ENCODE measurements at regions not wholly inside any gene's neighbourhood (a gene's known extent, or its start where the extent isn't known, plus 50 kb on each side); places are given as distances from the start of the nearest gene placed in this dataset.
"Not testable (repeated sequence)": the region's sequence is repeated elsewhere in the genome, so short reads cannot be mapped to it uniquely, and the experiment has no call there.

GRCh38 chr3:56929809-56930615, 128.3 kb upstream of the ARHGEF3 start:
- TF ChIP-seq, protein P1, sequence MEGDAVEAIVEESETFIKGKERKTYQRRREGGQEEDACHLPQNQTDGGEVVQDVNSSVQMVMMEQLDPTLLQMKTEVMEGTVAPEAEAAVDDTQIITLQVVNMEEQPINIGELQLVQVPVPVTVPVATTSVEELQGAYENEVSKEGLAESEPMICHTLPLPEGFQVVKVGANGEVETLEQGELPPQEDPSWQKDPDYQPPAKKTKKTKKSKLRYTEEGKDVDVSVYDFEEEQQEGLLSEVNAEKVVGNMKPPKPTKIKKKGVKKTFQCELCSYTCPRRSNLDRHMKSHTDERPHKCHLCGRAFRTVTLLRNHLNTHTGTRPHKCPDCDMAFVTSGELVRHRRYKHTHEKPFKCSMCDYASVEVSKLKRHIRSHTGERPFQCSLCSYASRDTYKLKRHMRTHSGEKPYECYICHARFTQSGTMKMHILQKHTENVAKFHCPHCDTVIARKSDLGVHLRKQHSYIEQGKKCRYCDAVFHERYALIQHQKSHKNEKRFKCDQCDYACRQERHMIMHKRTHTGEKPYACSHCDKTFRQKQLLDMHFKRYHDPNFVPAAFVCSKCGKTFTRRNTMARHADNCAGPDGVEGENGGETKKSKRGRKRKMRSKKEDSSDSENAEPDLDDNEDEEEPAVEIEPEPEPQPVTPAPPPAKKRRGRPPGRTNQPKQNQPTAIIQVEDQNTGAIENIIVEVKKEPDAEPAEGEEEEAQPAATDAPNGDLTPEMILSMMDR (IDR thresholded peaks at IDR 0.05; ENCODE audit: insufficient read depth, low read depth, low read length) = no peak
- no peak overlapping the region for H3K4me3 ChIP-seq (ENCODE audit: low read depth, low read length)

DNA sequence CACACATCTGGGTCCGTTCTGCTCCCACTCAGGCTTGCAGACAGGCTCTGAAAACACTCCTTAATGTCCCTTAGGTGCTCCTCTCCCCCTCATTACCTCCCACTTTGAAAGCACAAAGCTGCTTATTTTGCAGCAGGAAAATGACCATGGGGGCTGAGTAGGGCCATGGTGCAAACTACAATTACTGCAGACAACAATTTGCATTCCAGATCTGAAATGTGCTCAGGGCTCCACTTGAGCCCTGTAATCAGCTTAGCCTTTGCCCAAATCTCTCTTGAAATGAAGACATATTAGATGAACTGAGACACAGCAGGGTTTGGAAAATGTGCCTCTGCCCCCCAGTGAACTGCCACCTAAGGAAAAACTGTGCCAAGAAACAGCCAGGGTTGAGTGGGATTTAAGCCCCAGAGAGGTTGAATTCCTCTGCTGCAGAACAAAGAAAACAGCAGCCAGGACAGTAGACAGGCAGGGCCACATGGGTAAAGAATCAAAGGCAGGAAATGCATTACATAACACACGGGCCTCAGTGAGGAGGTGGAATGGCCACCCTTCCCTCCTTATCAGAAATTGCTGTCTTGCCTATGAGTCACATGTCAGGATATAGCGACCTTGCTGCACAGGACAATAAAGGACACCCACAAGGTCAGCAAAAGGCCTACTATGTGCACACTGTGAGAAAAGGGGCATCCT, 126.8 kb upstream of the ARHGEF3 start:
- ChIA-PET POLR2A (no interaction called here), CTCF (no interaction called here)
- DNase-seq (ENCODE audit: low read depth) = no peak
- H3K4me3 ChIP-seq (ENCODE audit: low read depth, low read length) = no peak overlapping the region
- no peaks in the 10 kb centered on the region for H3K27me3 ChIP-seq (ENCODE audit: control insufficient read depth, insufficient read depth, low read length)
- TF ChIP-seq, protein P1 (IDR thresholded peaks at IDR 0.05; ENCODE audit: insufficient read depth, low read depth, low read length) = no peak
- H3K36me3 ChIP-seq (ENCODE audit: control insufficient read depth, insufficient read depth, low read length) = no peaks in the 10 kb centered on the region

More at GRCh38 chr3:56929809-56930615, 128.3 kb upstream of the ARHGEF3 start:
- Histone ChIP-seq H3K36me3 (ENCODE audit: control insufficient read depth, insufficient read depth, low read length) (no peaks in the 10 kb centered on the region), H3K27me3 (ENCODE audit: control insufficient read depth, insufficient read depth, low read length) (no peaks in the 10 kb centered on the region)
- CTCF ChIA-PET = interaction anchor here (0.6 kb wide), 1 partner anchor 188 kb away, joined by 3 read pairs; no protein-coding TSS in a partner anchor
- POLR2A ChIA-PET = no interaction called here
- no peak for DNase-seq (ENCODE audit: low read depth)

DNA sequence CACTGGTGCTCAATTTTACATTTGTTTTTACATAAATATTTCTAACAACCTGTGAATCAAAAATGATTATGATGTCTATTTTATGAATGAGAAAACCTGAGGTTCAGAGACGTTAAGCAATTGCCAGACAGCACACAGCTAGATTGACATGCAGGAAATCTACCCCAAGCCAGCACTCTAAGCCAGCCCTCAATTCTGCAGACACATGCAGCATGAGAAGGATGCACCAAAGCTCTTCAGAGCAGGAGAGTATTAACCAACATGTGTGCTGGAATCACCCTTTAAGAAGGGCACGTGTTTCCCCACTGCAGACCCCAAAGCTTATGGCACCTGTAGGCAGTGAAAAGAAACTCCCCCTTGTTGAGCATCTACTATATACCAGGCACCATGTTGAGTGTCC, 126.1 kb upstream of the ARHGEF3 start:
- ChIA-PET POLR2A (no interaction called here), CTCF (no interaction called here)
- H3K27me3 ChIP-seq (ENCODE audit: control insufficient read depth, insufficient read depth, low read length) = no peaks in the 10 kb centered on the region
- no peak for DNase-seq (ENCODE audit: low read depth)
- no peak overlapping the region for H3K4me3 ChIP-seq (ENCODE audit: low read depth, low read length)
- no peaks in the 10 kb centered on the region for H3K36me3 ChIP-seq (ENCODE audit: control insufficient read depth, insufficient read depth, low read length)
- TF ChIP-seq, protein P1 (IDR thresholded peaks at IDR 0.05; ENCODE audit: insufficient read depth, low read depth, low read length) = no peak

DNA sequence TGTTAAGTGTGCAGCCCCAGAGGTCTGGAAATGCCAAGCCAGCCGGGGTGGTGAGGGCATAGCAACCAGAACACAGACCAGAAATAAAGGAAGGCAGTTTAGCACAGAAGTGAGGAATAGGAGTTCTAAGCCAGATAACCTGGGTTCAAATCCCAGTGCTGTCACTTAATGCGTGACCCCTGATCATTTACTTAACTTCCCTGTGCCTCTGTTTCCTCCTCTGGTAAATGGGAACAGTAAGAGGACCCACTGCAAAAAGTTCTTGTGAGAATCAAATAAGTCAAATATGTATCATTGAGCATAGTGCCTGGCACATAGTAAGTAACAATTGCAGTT, 125.2 kb upstream of the ARHGEF3 start:
- Histone ChIP-seq H3K4me3 (ENCODE audit: low read depth, low read length) (no peak overlapping the region), H3K27me3 (ENCODE audit: control insufficient read depth, insufficient read depth, low read length) (no peaks in the 10 kb centered on the region), H3K36me3 (ENCODE audit: control insufficient read depth, insufficient read depth, low read length) (no peaks in the 10 kb centered on the region)
- TF ChIP-seq, protein P1 (IDR thresholded peaks at IDR 0.05; ENCODE audit: insufficient read depth, low read depth, low read length) = no peak
- DNase-seq (ENCODE audit: low read depth) = no peak
- POLR2A ChIA-PET = no interaction called here
- CTCF ChIA-PET = interaction anchor here (1.7 kb wide), 1 partner anchor 127 kb away, joined by 5 read pairs; no protein-coding TSS in a partner anchor

DNA sequence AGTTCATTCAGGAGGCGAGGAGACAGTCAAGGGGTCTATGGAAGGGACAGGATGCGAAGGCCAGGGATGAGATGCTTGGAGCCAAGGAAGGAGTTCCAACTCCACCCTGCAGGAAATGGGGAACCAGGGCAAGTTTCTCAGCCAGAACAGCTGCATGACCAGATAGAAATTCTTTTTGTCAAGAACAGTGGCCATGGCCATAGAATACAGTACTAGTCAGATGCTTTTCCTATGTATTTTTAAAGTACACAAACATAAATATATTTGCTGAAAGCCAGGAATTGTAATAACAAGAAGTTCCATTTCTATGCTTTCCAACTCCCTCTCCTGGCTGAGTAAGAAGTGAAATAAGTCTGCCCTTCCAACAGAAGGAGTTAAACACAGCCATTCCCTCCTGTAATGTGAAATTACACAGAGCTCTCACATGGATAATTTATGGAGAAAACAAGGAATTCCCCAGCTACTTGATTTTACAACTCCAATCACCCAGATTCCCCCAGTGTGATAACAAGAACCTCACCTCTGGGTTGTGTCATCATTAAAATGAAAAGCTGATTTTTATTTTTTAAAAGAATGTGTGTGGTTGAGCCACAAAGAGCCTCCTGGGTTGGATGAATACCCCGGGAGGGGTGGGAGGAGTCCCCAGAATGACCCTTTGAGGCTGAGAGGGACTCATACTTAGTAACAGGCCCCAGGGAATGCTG, 124.6 kb upstream of the ARHGEF3 start:
- no peak overlapping the region for H3K4me3 ChIP-seq (ENCODE audit: low read depth, low read length)
- H3K27me3 ChIP-seq (ENCODE audit: control insufficient read depth, insufficient read depth, low read length) = no peaks in the 10 kb centered on the region
- DNase-seq (ENCODE audit: low read depth) = peak; percentile 19
- TF ChIP-seq, protein P1 (IDR thresholded peaks at IDR 0.05; ENCODE audit: insufficient read depth, low read depth, low read length) = peak; percentile 14; the same call in 1 of the 2 replicates
- POLR2A ChIA-PET = interaction anchor here (0.6 kb wide), 1 partner anchor 123 kb away, joined by 3 read pairs; no protein-coding TSS in a partner anchor
- no peaks in the 10 kb centered on the region for H3K36me3 ChIP-seq (ENCODE audit: control insufficient read depth, insufficient read depth, low read length)
- CTCF ChIA-PET = interaction anchor here (0.6 to 1.7 kb wide), 4 partner anchors 9 to 127 kb away, joined by 3 to 5 read pairs (median 3); no protein-coding TSS in a partner anchor

- H3K4me3 ChIP-seq (ENCODE audit: low read depth, low read length); POLR2A ChIA-PET; H3K36me3 ChIP-seq (ENCODE audit: control insufficient read depth, insufficient read depth, low read length); CTCF ChIA-PET; DNase-seq (ENCODE audit: low read depth); H3K27me3 ChIP-seq (ENCODE audit: control insufficient read depth, insufficient read depth, low read length): not testable (repeated sequence)
Measured at GRCh38 chr3:56924700-56925099, 123.0 kb upstream of the ARHGEF3 start.
